GM08714 (cell line): ENCODE measurements at regions not wholly inside any gene's neighbourhood (a gene's known extent, or its start where the extent isn't known, plus 50 kb on each side); places are given as distances from the start of the nearest gene placed in this dataset.
"Not testable (repeated sequence)": the region's sequence is repeated elsewhere in the genome, so short reads cannot be mapped to it uniquely, and the experiment has no call there.

Source experiments
- H3K4me3 ChIP-seq: fragments of 200-500 bp; sonication (Bioruptor generic); 2 replicates; pipeline ENCODE4 v1.5.1; 2014; ENCODE audit warnings: mild to moderate bottlenecking, low read length, inconsistent platforms
- ZNF274 ChIP-seq: IDR thresholded peaks from 2 replicates; pipeline ENCODE4 v1.6.1; 2012; ENCODE audit warnings: mild to moderate bottlenecking, low read depth, low read length

DNA sequence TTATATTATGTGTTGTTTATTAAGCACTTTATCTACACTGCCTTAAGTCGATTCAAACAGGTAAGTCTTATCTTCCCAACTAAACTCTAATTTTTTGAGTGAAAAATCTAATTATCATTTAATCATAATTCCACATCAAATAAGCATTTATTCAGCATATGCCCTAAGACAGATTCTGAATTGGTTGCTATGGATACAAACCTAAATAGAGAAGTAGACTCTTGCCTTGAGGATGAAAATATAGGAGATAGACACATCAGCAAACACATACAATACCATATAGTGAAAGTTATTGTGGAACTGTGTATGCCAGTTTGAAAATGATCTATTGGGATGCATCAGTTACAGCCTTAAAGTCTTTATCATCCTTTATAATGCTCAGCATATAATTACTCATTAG is 1679.9 kb downstream of the SLITRK1 start:
- TF ChIP-seq ZNF274 = no peak
- H3K4me3 ChIP-seq = no peak overlapping the region

DNA sequence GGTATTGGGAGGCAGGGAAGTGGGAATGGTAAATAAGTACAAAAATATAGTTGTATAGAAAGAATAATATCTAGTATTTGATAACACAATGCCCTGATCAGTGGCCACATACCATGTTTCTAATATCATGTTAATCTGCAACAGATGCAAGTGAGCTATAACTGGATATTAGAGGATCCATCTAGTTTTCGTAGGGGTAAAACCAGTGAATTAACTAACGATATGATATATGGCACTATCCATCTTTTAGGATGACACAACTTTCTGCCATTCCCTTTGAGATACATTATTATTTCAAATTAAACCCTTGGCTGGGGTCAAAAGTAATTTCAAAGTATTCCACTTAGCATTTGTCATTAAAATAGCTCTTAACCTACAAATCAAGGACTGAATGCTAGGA is 1686.2 kb downstream of the SLITRK1 start:
- TF ChIP-seq ZNF274 = no peak
- no peak overlapping the region for H3K4me3 ChIP-seq

DNA sequence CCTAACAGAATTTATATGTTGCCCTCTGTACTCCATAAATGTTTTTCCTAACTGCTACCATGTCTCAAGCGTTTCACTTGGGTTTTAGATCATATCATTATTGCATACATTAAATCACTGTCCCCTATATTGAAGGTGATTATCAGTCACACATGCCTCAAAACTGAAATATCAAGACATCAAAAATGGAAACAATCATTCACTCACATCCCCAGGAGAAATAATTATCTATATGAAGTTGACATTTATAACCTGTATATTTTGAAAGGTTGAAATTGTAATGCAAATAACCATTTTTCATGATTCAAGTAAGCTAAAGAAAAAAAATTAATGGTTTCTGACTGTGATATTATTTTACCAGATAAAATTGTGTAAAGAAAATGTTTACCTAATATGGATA is 1695.0 kb downstream of the SLITRK1 start:
- no peak overlapping the region for H3K4me3 ChIP-seq
- TF ChIP-seq ZNF274 = no peak

DNA sequence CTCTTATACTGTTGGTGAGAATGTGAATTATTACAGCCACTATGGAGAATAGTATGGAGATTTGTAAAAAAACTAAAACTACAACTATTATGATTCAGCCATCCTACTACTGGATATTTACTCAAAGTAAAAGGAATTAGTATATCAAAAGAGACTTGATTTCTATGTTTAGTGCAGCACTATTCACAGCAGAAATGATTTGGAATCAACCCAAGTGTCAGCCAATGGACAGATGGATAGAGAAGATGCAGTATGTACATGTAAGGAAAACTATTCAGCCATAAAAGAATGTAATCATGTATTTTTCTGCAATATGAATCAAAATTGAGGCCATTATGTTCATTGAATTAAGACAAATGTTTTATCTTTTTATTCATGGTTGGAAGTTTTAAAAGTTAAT is 1705.5 kb downstream of the SLITRK1 start:
- H3K4me3 ChIP-seq = no peak overlapping the region
- TF ChIP-seq ZNF274 = no peak

DNA sequence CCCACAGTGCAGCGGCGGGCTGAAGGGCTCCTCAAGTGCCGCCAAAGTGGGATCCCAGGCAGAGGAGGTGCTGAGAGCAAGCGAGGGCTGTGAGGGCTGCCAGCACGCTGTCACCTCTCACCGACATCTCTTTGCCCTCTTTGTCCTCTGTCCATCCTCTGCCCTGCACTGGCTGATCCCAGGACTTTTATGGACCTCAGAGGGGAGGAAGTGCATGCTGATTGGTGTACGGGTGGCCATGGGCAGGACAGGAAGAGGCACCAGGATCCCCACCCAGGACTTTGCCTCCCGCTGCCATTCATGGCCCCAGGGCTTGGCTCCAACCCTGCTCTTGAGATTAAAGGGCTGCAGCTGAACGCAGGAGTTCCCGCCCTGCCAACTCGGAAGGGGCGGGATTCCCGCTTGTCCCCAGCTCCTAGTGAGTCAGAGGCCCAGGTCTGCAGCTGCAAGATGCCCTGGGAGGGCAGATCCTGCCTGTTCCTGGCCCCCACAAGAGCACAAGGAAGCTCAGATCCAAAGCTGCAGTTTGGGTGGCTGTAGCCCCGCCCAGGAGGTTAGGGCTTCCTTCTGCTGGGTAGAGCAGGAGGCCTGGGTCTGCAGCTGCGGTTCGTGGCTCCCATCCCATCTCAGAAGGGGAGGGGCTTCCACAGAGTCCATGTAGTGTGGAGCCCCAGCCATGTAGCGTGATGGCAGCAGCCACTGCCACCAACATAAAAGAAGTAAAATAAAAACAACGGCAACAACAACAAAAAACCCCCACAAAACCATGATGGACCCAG is 1716.7 kb downstream of the SLITRK1 start:
- H3K4me3 ChIP-seq = no peak overlapping the region
- no peak for TF ChIP-seq ZNF274

DNA sequence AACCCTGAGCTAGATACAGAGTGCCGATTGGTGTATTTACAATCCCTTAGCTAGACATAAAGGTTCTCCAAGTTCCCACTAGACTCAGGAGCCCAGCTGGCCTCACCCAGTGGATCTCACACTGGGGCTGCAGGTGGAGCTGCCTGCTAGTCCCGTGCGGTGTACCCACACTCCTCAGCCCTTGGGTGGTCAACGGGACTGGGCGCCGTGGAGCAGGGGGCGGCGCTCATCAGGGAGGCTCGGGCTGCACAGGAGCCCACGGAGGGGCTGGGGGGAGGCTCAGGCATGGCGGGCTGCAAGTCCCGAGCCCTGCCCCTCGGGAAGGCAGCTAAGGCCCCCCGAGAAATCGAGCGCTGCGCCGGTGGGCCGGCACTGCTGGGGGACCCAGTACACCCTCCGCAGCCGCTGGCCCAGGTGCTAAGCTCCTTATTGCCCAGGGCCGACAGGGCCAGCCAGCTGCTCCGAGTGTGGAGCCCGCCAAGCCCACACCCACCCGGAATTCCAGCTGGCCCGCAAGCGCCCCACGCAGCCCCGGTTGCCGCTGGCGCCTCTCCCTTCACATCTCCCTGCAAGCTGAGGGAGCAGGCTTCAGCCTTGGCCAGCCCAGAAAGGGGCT is 1717.4 kb downstream of the SLITRK1 start:
- H3K4me3 ChIP-seq = not testable (repeated sequence)

DNA sequence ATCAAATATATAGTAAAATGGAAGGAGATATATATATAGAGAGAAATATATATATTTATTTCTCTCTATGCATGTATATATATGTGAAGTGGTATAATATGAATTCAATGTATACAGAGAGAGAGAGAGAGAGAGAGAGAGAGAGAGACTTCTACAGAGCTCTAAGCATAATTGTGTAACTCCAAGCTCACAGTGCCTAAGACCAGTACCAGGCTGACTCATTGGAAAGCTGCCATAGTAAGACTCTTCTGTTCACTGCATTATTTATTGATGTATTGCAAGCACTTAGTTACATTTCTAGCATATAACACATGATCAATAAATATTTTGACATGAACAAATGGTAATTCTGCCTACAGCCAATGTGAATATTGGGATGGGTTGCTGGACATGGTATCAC is 1734.7 kb downstream of the SLITRK1 start:
- no peak for TF ChIP-seq ZNF274
- no peak overlapping the region for H3K4me3 ChIP-seq

DNA sequence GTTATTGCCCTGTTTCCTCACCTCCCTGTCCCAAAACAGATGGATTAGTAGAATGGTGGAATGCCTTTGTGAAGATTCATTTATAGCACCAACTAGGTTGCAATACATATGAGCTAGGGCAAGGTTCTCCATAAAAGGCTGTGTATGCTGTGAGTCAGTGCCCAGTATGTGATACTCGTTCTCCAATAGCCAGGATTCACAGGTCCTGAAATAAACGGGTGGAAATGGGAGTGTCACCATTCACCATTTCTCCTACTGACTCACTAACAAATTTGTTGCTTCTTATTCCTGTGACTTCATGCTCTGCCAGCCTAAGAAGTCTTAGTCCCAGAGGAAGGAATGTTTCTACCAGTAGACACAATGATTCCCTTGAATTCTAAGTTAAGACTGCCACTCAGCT is 1745.4 kb downstream of the SLITRK1 start:
- H3K4me3 ChIP-seq = no peak overlapping the region
- no peak for TF ChIP-seq ZNF274

DNA sequence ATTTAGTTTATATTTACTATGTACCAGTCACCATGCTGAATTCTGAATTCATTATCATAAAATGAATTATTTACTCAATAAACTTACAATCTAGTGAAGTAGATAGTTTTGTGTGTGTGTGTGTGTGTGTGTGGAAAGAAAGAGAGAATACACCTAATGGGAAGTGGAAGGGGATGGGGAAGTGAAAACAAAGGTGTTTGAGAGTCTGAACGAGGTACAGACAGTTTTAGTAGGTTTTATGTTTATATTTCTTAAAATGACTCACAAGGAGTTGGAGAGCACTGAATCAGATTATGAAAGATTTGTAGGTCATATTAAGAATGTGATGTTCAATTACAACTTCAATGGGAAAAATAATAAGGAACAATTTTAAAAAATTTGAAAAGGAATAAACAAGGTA is 1753.0 kb downstream of the SLITRK1 start:
- TF ChIP-seq ZNF274 = no peak
- H3K4me3 ChIP-seq = no peak overlapping the region

DNA sequence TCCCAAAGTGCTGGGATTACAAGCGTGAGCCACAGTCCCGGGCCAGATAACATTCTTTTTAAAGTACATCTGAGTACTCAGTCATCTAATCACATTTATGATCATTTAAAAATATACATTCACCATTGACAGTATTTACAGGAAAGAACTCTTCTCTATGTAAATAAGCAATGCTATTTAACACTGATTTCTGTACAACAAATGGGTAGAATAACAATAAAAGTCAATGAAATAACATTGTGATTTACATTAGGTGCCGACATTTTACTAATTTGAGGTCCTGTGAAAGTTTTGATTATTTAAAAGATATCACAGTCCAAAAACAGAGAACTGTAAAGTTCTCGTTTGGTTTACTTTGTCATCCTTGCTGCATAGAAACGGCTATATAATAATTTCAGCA is 1763.7 kb downstream of the SLITRK1 start:
- TF ChIP-seq ZNF274 = no peak
- H3K4me3 ChIP-seq = no peak overlapping the region

DNA sequence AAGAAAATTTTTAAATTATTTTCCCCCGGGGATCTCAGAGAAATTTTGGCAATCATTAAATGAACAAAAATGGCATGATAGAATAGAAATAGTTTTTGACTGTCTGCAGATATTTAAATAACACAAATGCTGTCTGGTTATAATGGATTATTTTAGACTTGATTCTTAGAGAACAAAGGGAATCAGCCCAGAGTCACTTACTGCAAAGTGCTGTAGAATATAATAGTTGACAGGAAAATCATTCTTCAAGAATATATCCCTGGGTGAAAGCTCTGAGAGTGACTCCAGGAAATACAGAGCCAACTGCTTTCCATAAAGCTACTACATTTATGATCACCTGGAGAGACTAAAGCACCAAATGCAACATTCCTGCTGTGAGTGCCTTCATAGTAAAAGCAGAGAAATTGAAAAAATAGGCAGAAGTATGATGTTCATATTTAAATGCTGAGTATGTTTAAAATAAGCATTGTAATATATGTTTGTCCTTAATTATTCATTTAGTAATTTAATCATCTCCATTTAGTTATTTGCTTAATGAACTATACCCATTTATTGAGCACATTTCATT is 1765.8 kb downstream of the SLITRK1 start:
- TF ChIP-seq ZNF274 = no peak
- H3K4me3 ChIP-seq = no peak overlapping the region

DNA sequence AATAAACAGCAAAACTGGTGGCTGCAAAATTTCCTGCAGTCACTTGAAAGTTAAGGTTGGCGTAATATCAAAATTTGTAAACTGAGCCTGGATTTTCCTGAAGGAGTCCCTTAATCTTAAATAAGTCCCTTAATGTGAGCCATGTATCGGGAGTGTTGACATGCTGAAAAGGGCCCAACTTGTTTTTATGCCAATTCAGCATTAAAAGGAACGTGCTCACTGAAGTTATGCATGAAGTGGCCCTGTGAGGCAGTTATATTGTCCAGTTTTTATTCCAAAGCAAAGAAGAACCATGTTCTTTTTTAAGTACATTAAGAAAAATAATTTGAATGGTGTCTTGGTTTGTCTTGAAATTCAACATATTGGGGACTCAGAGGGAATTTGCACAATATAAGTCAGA is 1766.9 kb downstream of the SLITRK1 start:
- no peak overlapping the region for H3K4me3 ChIP-seq
- no peak for TF ChIP-seq ZNF274

DNA sequence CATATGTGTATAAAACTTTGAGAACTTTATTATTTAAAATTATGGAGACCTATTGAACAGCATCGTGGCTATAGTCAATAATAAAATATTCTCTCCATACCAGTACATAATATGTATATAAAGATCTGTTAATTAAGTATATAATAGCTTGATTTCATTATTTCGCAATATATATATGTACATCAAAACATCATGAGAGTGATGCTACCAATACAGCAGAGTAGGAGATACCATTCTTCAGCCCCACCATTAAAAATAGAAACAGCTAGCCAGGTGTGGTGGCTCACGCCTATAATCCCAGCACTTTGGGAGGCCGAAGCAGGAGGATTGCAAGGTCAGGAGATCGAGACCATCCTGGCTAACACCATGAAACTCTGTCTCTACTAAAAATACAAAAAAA is 1755.3 kb upstream of the SPRY2 start:
- no peak overlapping the region for H3K4me3 ChIP-seq
- no peak for TF ChIP-seq ZNF274

DNA sequence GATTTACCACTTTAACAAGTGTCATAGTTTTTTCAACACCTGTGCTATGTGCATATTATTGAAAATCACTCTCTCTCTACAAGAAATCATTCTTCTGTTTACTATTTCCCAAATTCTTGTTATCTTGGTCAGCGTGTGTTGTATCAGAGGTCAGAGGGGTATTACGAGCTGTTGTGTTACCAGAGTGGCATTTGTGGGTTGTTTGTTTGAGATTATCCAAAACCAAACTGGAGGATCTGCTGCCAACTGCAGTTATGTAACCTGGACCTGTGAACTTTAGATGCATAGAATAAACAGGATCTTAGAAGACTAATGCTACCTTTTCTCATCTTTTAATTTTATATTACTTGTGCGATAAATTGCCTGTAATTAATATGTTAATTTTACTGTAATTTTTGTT is 1751.4 kb upstream of the SPRY2 start:
- TF ChIP-seq ZNF274 = no peak

DNA sequence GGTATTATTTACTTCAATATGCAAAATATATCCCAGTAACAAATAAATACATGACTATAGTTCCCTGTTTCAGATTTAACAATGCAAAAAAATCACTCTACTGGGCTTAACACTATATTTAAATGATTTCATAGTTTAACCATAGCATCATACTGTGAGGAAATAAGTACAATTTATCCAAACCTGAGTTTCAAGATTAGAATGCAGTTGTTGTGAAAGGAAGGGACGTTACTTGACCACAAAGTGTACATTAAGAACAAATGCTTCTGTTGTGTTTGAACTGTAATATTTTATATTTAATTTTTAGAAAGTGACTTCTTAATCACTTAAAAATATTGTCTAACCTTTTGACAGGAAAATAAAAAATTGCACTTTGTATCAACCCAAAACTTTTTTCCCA is 1747.9 kb upstream of the SPRY2 start:
- no peak overlapping the region for H3K4me3 ChIP-seq
- no peak for TF ChIP-seq ZNF274

More for the DNA sequence above, 1751.4 kb upstream of the SPRY2 start:
- no peak overlapping the region for H3K4me3 ChIP-seq

DNA sequence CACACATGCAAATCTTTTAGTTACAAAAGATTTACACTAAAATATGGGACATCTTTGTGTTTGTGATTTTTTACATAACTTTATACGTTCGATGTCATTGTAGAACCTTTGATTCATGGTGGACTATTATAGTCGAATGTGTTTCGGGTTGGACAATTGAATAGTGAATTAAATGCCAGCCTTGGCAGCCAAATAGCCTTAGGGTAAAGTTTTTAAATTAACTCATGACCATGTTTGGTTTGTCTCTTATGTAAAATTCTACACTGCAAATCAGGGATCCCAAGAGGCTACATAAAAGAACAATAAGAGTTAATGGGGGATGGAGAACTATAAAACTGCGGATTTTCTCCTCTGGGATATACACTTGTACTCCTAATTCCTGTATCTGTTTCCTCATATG is 1735.6 kb upstream of the SPRY2 start:
- H3K4me3 ChIP-seq = no peak overlapping the region
- TF ChIP-seq ZNF274 = no peak

DNA sequence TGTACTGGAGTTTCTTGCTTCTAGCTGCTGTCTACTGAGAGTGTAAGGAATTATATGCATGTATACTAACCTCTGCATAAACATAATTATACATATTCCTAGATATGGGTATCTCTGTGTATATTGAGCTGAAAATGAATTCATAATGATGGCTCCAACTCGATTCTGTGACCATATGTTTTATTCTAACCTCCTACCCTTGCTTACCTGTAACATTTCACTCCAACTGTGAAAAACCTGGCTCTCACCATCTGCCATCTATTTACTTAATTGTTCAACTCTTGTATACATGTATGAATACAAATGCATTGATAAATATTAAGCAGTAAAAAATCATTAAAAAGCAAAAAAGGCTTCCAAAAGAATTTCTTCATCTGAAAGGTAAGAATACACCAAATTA is 1729.5 kb upstream of the SPRY2 start:
- no peak overlapping the region for H3K4me3 ChIP-seq
- no peak for TF ChIP-seq ZNF274
